ENCODE measurements at regions not wholly inside any gene's neighbourhood (a gene's known extent, or its start where the extent isn't known, plus 50 kb on each side); places are given as distances from the start of the nearest gene placed in this dataset.

DNA sequence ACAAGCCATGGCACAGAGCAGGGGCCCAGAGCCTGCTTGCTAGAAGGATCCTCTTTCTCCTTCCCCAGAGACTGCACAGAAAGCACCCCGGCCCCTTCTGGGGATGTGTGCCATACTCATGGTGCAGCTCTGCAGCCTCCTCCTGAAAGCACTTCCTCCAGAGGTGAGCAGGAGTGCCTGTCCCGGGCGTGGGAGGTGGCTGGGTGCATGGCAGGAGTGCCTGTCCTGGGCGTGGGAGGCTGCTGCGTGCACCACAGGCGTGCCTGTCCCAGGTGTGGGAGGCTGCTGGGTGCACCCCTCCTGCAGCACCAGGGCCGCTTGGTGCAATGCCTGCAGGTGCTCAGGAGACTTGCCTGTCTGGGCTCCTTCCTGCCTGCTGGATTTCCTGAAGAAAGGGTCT, 913.3 kb downstream of the UQCRFS1 start:
- TF ChIP-seq, protein P1, sequence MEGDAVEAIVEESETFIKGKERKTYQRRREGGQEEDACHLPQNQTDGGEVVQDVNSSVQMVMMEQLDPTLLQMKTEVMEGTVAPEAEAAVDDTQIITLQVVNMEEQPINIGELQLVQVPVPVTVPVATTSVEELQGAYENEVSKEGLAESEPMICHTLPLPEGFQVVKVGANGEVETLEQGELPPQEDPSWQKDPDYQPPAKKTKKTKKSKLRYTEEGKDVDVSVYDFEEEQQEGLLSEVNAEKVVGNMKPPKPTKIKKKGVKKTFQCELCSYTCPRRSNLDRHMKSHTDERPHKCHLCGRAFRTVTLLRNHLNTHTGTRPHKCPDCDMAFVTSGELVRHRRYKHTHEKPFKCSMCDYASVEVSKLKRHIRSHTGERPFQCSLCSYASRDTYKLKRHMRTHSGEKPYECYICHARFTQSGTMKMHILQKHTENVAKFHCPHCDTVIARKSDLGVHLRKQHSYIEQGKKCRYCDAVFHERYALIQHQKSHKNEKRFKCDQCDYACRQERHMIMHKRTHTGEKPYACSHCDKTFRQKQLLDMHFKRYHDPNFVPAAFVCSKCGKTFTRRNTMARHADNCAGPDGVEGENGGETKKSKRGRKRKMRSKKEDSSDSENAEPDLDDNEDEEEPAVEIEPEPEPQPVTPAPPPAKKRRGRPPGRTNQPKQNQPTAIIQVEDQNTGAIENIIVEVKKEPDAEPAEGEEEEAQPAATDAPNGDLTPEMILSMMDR (IDR thresholded peaks at IDR 0.05), result no peak
- TF ChIP-seq POLR2A (IDR thresholded peaks at IDR 0.05), result no peak
